ENCODE measurements at regions not wholly inside any gene's neighbourhood (a gene's known extent, or its start where the extent isn't known, plus 50 kb on each side); places are given as distances from the start of the nearest gene placed in this dataset.

DNA sequence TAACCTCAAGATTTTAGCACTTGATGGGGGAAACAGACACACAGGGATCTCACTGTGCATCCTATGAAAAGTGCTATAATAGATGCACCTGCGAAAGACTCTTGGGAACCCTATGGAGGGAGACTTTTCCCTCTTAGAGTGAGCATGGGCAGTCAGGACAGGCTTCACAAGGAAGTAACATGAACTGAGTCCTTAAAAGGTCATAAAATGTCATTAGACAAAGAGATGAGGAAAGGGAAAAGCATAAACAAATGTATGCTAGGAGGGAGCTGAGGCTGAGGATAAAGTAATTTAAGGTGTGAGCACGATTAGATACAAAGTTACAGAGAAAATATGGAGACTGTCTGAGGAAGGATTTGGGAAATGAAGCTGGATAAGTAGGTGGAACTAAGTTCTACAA is 60.6 kb upstream of the MIER3 start:
- Histone ChIP-seq H3K36me3 (no peaks in the 10 kb centered on the region), H3K4me3 (no peak overlapping the region), H3K27me3 (no peaks in the 10 kb centered on the region), H3K4me1 (no peaks in the 10 kb centered on the region), H3K9me3 (no peaks in the 10 kb centered on the region), H3K27ac (no peak overlapping the region)
- no peak for DNase-seq
- 75 to 87% methylated on average over 2 of the region's 2 CpGs for WGBS, 2 donors
- TF ChIP-seq POLR2A (IDR thresholded peaks at IDR 0.05) = no peak
- TF ChIP-seq, protein P1, sequence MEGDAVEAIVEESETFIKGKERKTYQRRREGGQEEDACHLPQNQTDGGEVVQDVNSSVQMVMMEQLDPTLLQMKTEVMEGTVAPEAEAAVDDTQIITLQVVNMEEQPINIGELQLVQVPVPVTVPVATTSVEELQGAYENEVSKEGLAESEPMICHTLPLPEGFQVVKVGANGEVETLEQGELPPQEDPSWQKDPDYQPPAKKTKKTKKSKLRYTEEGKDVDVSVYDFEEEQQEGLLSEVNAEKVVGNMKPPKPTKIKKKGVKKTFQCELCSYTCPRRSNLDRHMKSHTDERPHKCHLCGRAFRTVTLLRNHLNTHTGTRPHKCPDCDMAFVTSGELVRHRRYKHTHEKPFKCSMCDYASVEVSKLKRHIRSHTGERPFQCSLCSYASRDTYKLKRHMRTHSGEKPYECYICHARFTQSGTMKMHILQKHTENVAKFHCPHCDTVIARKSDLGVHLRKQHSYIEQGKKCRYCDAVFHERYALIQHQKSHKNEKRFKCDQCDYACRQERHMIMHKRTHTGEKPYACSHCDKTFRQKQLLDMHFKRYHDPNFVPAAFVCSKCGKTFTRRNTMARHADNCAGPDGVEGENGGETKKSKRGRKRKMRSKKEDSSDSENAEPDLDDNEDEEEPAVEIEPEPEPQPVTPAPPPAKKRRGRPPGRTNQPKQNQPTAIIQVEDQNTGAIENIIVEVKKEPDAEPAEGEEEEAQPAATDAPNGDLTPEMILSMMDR (IDR thresholded peaks at IDR 0.05) = no peak
- intact Hi-C loops (cut with DNase I) = no loop called here

DNA sequence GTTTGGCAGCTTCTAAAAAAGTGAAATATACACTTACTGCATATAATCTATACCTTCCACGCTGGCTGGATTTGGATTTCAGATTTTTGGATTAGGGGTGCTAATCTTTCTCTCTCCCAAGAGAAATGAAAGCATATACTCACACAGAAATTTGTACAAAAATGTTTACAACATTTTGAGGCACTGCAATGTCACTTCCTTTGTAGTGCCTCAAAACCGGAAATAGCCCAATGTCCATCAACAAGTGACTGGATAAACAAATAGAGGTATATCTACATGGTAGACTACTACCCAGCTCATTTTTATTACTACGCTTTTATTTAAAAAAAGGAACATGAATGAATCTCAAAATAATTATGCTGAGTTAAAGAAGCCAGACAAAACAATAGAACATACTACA is 74.0 kb upstream of the MIER3 start:
- H3K27ac ChIP-seq = no peak overlapping the region
- intact Hi-C loops (cut with DNase I) = no loop called here
- no peaks in the 10 kb centered on the region for H3K36me3 ChIP-seq
- H3K4me1 ChIP-seq = no peaks in the 10 kb centered on the region
- H3K4me3 ChIP-seq = no peak overlapping the region
- TF ChIP-seq, protein P1 (IDR thresholded peaks at IDR 0.05) = no peak
- TF ChIP-seq POLR2A (IDR thresholded peaks at IDR 0.05) = no peak
- no peak for DNase-seq
- H3K27me3 ChIP-seq = peaks cover 0 to 2% (median 0%) of the 10 kb centered on the region in 4 donors
- 72 to 82% methylated on average over 3 of the region's 3 CpGs for WGBS, 2 donors
- peaks cover 0 to 8% (median 0%) of the 10 kb centered on the region in 3 donors for H3K9me3 ChIP-seq

GRCh38 chr5:57028161-57028560 is 76.2 kb upstream of the MIER3 start:
- WGBS, 2 donors = 88 to 91% methylated on average over 2 of the region's 2 CpGs
- TF ChIP-seq, protein P1 (IDR thresholded peaks at IDR 0.05) = no peak
- TF ChIP-seq POLR2A (IDR thresholded peaks at IDR 0.05) = no peak
- H3K27ac ChIP-seq = no peak overlapping the region
- H3K36me3 ChIP-seq = no peaks in the 10 kb centered on the region
- no peak overlapping the region for H3K4me3 ChIP-seq
- H3K9me3 ChIP-seq = peaks cover 0 to 8% (median 0%) of the 10 kb centered on the region in 3 donors
- no peak for DNase-seq
- H3K27me3 ChIP-seq = peaks cover 0 to 2% (median 0%) of the 10 kb centered on the region in 4 donors
- intact Hi-C loops (cut with DNase I) = no loop called here
- H3K4me1 ChIP-seq = peaks cover 0 to 15% (median 4%) of the 10 kb centered on the region in 3 donors

GRCh38 chr5:57032151-57032551 is 80.2 kb upstream of the MIER3 start:
- no peak for DNase-seq
- intact Hi-C loops (cut with DNase I) = no loop called here
- Histone ChIP-seq H3K27me3 (peaks cover 0 to 2% (median 0%) of the 10 kb centered on the region in 4 donors), H3K27ac (peak overlapping the region in 3 of 4 donors; percentile 35 to 53 (median 52)), H3K4me1 (peaks cover 0 to 20% (median 6%) of the 10 kb centered on the region in 3 donors), H3K36me3 (no peaks in the 10 kb centered on the region), H3K4me3 (no peak overlapping the region), H3K9me3 (no peaks in the 10 kb centered on the region)
- 29 to 38% methylated on average over 1 of the region's 1 CpG for WGBS, 2 donors
- TF ChIP-seq POLR2A (IDR thresholded peaks at IDR 0.05) = no peak
- TF ChIP-seq, protein P1 (IDR thresholded peaks at IDR 0.05) = no peak

- no peak for DNase-seq
- Histone ChIP-seq H3K27ac (peak overlapping the region in 3 of 4 donors; percentile 35 to 53 (median 52)), H3K4me1 (peaks cover 0 to 20% (median 6%) of the 10 kb centered on the region in 3 donors), H3K36me3 (no peaks in the 10 kb centered on the region), H3K9me3 (no peaks in the 10 kb centered on the region), H3K4me3 (no peak overlapping the region), H3K27me3 (peaks cover 0 to 2% (median 0%) of the 10 kb centered on the region in 4 donors)
- intact Hi-C loops (cut with DNase I) = no loop called here
- TF ChIP-seq POLR2A (IDR thresholded peaks at IDR 0.05) = no peak
- TF ChIP-seq, protein P1 (IDR thresholded peaks at IDR 0.05) = no peak
Measured at GRCh38 chr5:57033103-57033502, 81.2 kb upstream of the MIER3 start.

Measured in esophagus squamous epithelium (tissue), 5 donors.